Endothelial cell of umbilical vein (primary cell): ENCODE measurements at regions not wholly inside any gene's neighbourhood (a gene's known extent, or its start where the extent isn't known, plus 50 kb on each side); places are given as distances from the start of the nearest gene placed in this dataset.

Experiments
- BruUV-seq: library from RNA; stranded (reverse); fragments of 400-500 nt; replicated peaks from 2 replicates; lab custom pipeline; 2021; lab: Mats Ljungman, UMichigan
- CTCF ChIA-PET: fragments of 300-600, 350-600 bp; sonication (Branson Sonifier 250); formaldehyde crosslinking; loops from one replicate; lab custom pipeline; 2021; ENCODE audit warnings: antibody characterized with exemption, inconsistent platforms; lab: Charles Lee
- POLR2A ChIA-PET: fragments of 300-600, 350-600 bp; sonication (Branson Sonifier 250); formaldehyde crosslinking; loops from one replicate; lab custom pipeline; 2021; ENCODE audit warnings: antibody characterized with exemption, inconsistent platforms; lab: Charles Lee
- DNase-seq: peaks from one replicate; pipeline ENCODE4 v3.0.0-alpha.2; 2011; ENCODE audit warnings: low read depth, low spot score
- FAIRE-seq: peaks from 2 replicates; lab custom pipeline; 2011; peaks lifted over from hg19 to GRCh38; lab: Jason Lieb, UNC
- H2AFZ ChIP-seq: 2 replicates; pipeline ENCODE4 v1.6.0; 2012; ENCODE audit warnings: low read depth, low read length, control low read depth, inconsistent platforms
- H3K27ac ChIP-seq: 2 replicates; pipeline ENCODE4 v1.5.1; 2011; ENCODE audit warnings: low read depth, mild to moderate bottlenecking, control low read depth, low read length, moderate library complexity; ENCODE audit not compliant: insufficient read depth
- H3K27me3 ChIP-seq, 2 experiments: 2 replicates each; pipeline versions ENCODE4 v1.6.0 to v1.6.1; 2011; ENCODE audit warnings: low read length in 2 of 2, mixed read lengths in 1 of 2; ENCODE audit not compliant: control insufficient read depth in 2 of 2, insufficient read depth in 2 of 2
- H3K36me3 ChIP-seq, 2 experiments: 2 replicates in 1 of 2; 3 replicates in 1 of 2; pipeline ENCODE4 v1.5.1; 2011; ENCODE audit warnings: low read length in 2 of 2, mild to moderate bottlenecking in 1 of 2, moderate library complexity in 1 of 2; ENCODE audit not compliant: control insufficient read depth in 2 of 2, insufficient read depth in 2 of 2; ENCODE audit errors: extremely low read depth in 1 of 2
- H3K4me1 ChIP-seq: 3 replicates; pipeline ENCODE4 v1.5.1; 2011; ENCODE audit warnings: mild to moderate bottlenecking, low read length; ENCODE audit not compliant: control insufficient read depth, insufficient read depth; ENCODE audit errors: extremely low read depth
- H3K4me2 ChIP-seq: 2 replicates; pipeline ENCODE4 v1.6.1; 2011; ENCODE audit warnings: low read length, control low read depth, mixed read lengths; ENCODE audit not compliant: insufficient read depth
- H3K4me3 ChIP-seq, 3 experiments: fragments of 200-600 bp in 1 of 3; sonication (generic), shearing (Covaris generic) in 1 of 3; replicated peaks in 1 of 3; 2 replicates each; pipeline ENCODE4 v1.5.1; 2011 to 2016; ENCODE audit warnings: control low read depth in 3 of 3, low read length in 3 of 3, mild to moderate bottlenecking in 2 of 3, inconsistent platforms in 1 of 3, low read depth in 1 of 3, moderate library complexity in 1 of 3; ENCODE audit not compliant: insufficient read depth in 1 of 3
- H3K79me2 ChIP-seq: 2 replicates; pipeline ENCODE4 v1.6.0; 2012; ENCODE audit warnings: low read length, inconsistent platforms; ENCODE audit not compliant: control insufficient read depth, insufficient read depth
- H3K9ac ChIP-seq: replicated peaks from 2 replicates; pipeline ENCODE3; 2011; ENCODE audit warnings: low read length, control low read depth; ENCODE audit not compliant: insufficient read depth; ENCODE audit errors: extremely low read depth
- H3K9me1 ChIP-seq: replicated peaks from 3 replicates; pipeline ENCODE4 v1.6.0; 2011; ENCODE audit warnings: mild to moderate bottlenecking, low read length; ENCODE audit not compliant: control insufficient read depth, insufficient read depth; ENCODE audit errors: extremely low read depth
- H3K9me3 ChIP-seq: replicated peaks from 2 replicates; pipeline ENCODE4 v1.5.1; 2012; ENCODE audit warnings: low read length, inconsistent platforms; ENCODE audit not compliant: control insufficient read depth, insufficient read depth
- H4K20me1 ChIP-seq: replicated peaks from 2 replicates; pipeline ENCODE3; 2011; ENCODE audit warnings: mild to moderate bottlenecking, low read length; ENCODE audit not compliant: control insufficient read depth, insufficient read depth; ENCODE audit errors: extremely low read depth
- CTCF ChIP-seq, 2 donors: IDR thresholded peaks; 1 replicate in 1 of 2; 2 replicates in 1 of 2; pipeline ENCODE4 v1.5.1; 2011; ENCODE audit warnings: low read length in 2 of 2, mild to moderate bottlenecking in 2 of 2, moderate library complexity in 2 of 2, control low read depth in 1 of 2, inconsistent platforms in 1 of 2, low read depth in 1 of 2; ENCODE audit not compliant: insufficient read depth in 1 of 2; ENCODE audit errors: extremely low read depth in 1 of 2
- EZH2 ChIP-seq: IDR thresholded peaks from 2 replicates; pipeline ENCODE4 v1.6.1; 2012; ENCODE audit warnings: borderline replicate concordance, low read depth, mild to moderate bottlenecking, moderate library complexity, low read length, inconsistent platforms; ENCODE audit not compliant: severe bottlenecking
- FOS ChIP-seq: IDR thresholded peaks from 2 replicates; pipeline ENCODE4 v1.6.1; 2011; ENCODE audit warnings: mild to moderate bottlenecking, low read length, moderate library complexity, borderline replicate concordance; ENCODE audit not compliant: insufficient read depth
- GATA2 ChIP-seq: IDR thresholded peaks from 2 replicates; pipeline ENCODE4 v1.7.0; 2011; ENCODE audit warnings: low read depth, mild to moderate bottlenecking, moderate library complexity, mixed read lengths, low read length; ENCODE audit not compliant: insufficient read length, insufficient read depth
- JUN ChIP-seq: IDR thresholded peaks from 2 replicates; pipeline ENCODE4 v1.6.1; 2011; ENCODE audit warnings: borderline replicate concordance, low read depth; ENCODE audit not compliant: insufficient read length, insufficient read depth
- MAX ChIP-seq: IDR thresholded peaks from 2 replicates; pipeline ENCODE4 v1.6.1; 2011; ENCODE audit not compliant: insufficient read depth, insufficient read length
- MYC ChIP-seq: IDR thresholded peaks from one replicate; pipeline ENCODE4 v1.6.1; 2011; ENCODE audit warnings: mild to moderate bottlenecking, low read depth, low read length
- POLR2A ChIP-seq: IDR thresholded peaks from 2 replicates; pipeline ENCODE4 v1.6.1; 2012; ENCODE audit warnings: low read depth, mild to moderate bottlenecking, control low read depth, low read length
- POLR2AphosphoS5 ChIP-seq: IDR thresholded peaks from 2 replicates; pipeline ENCODE4 v1.6.1; 2012; ENCODE audit warnings: low read depth, mild to moderate bottlenecking, control low read depth, low read length, moderate library complexity; ENCODE audit not compliant: insufficient read depth
- dilution Hi-C: fragments of 300-500 bp; cut with MboI; formaldehyde crosslinking; loops from one replicate; pipeline ENCODE4 v1.15.0; 2019; ENCODE audit warnings: low sequenced_read_pairs; ENCODE audit not compliant: extremely low pct_ligation_motif_present
- intact Hi-C: fragments of 100-400 bp; cut with micrococcal nuclease; formaldehyde crosslinking; loops from one replicate; pipeline ENCODE4 v1.10.0; 2022

GRCh38 chr5:57340681-57341080 lies 141.9 kb downstream of the ACTBL2 start:
- Histone ChIP-seq H3K4me3 (no peak overlapping the region), H3K27ac (no peak overlapping the region), H2AFZ (no peak overlapping the region), H3K9me1 (no peaks in the 10 kb centered on the region), H3K9ac (no peak overlapping the region), H3K4me1 (no peaks in the 10 kb centered on the region), H4K20me1 (no peaks in the 10 kb centered on the region), H3K27me3 (no peaks in the 10 kb centered on the region), H3K4me2 (no peak overlapping the region), H3K79me2 (no peaks in the 10 kb centered on the region), H3K9me3 (no peaks in the 10 kb centered on the region), H3K36me3 (no peaks in the 10 kb centered on the region)
- DNase-seq (no peak), FAIRE-seq (no peak)
- POLR2A ChIA-PET, result no interaction called here
- intact Hi-C loops (no loop called here), dilution Hi-C loops (no loop called here)
- CTCF ChIA-PET, result interaction anchor here (0.6 to 1.5 kb wide), 4 partner anchors 8 to 111 kb away, joined by 3 to 5 read pairs (median 4); no protein-coding TSS in a partner anchor
- no TSS peak for BruUV-seq
- no peak for TF ChIP-seq FOS
- TF ChIP-seq GATA2, result no peak
- no peak for TF ChIP-seq EZH2
- no peak for TF ChIP-seq MYC
- no peak for TF ChIP-seq JUN
- no peak for TF ChIP-seq MAX
- no peak for TF ChIP-seq POLR2A
- no peak for TF ChIP-seq POLR2AphosphoS5
- TF ChIP-seq CTCF (IDR thresholded peaks at IDR 0.05; ENCODE audit: extremely low read depth in 1 of 2, insufficient read depth in 1 of 2, low read depth in 1 of 2, low read length in 2 of 2), result no peak
